Kidney capillary endothelial cell (primary cell): ENCODE measurements at regions not wholly inside any gene's neighbourhood (a gene's known extent, or its start where the extent isn't known, plus 50 kb on each side); places are given as distances from the start of the nearest gene placed in this dataset.

ENCODE experiments used
- DNase-seq: peaks from one replicate; pipeline ENCODE4 v3.0.0-alpha.2; 2018; ENCODE audit warnings: low spot score

- no peak for DNase-seq
These were observed 172.5 kb upstream of the PRNP start for GRCh38 chr20:4513720-4514119.

- peak; percentile 99 for DNase-seq
These were observed 173.2 kb upstream of the PRNP start for GRCh38 chr20:4512891-4513550.

GRCh38 chr20:4511776-4512175 is 174.5 kb upstream of the PRNP start:
- DNase-seq, result no peak

GRCh38 chr20:4509825-4510522 is 176.3 kb upstream of the PRNP start:
- DNase-seq, result no peak

GRCh38 chr20:4508773-4509172 is 177.5 kb upstream of the PRNP start:
- DNase-seq, result no peak

- DNase-seq, result peak; percentile 97
These were observed 179.0 kb upstream of the PRNP start for GRCh38 chr20:4507288-4507719.

GRCh38 chr20:4504814-4505213 is 181.4 kb upstream of the PRNP start:
- no peak for DNase-seq

- no peak for DNase-seq
These were observed 183.5 kb upstream of the PRNP start for GRCh38 chr20:4502756-4503155.

- no peak for DNase-seq
These were observed 192.9 kb upstream of the PRNP start for GRCh38 chr20:4493386-4493785.

- no peak for DNase-seq
These were observed 194.6 kb upstream of the PRNP start for GRCh38 chr20:4491643-4492042.

- DNase-seq, result no peak
These were observed 195.5 kb upstream of the PRNP start for GRCh38 chr20:4490606-4491280.

- no peak for DNase-seq
These were observed 196.2 kb upstream of the PRNP start for GRCh38 chr20:4490045-4490444.

- DNase-seq, result no peak
These were observed 197.6 kb upstream of the PRNP start for GRCh38 chr20:4488407-4489339.

GRCh38 chr20:4484379-4484997 is 201.8 kb upstream of the PRNP start:
- DNase-seq, result no peak

- no peak for DNase-seq
These were observed 202.3 kb upstream of the PRNP start for GRCh38 chr20:4483961-4484360.

- DNase-seq, result no peak
These were observed 202.8 kb upstream of the PRNP start for GRCh38 chr20:4483486-4483885.

GRCh38 chr20:4480104-4480503 is 206.2 kb upstream of the PRNP start:
- DNase-seq, result no peak

GRCh38 chr20:4476903-4477500 is 209.3 kb upstream of the PRNP start:
- DNase-seq, result no peak

GRCh38 chr20:4472906-4473305 is 213.3 kb upstream of the PRNP start:
- DNase-seq, result no peak

- DNase-seq, result no peak
These were observed 215.0 kb upstream of the PRNP start for GRCh38 chr20:4471221-4471620.

- no peak for DNase-seq
These were observed 215.9 kb upstream of the PRNP start for GRCh38 chr20:4470375-4470774.
